ENCODE measurements at regions not wholly inside any gene's neighbourhood (a gene's known extent, or its start where the extent isn't known, plus 50 kb on each side); places are given as distances from the start of the nearest gene placed in this dataset.
"Not testable (repeated sequence)": the region's sequence is repeated elsewhere in the genome, so short reads cannot be mapped to it uniquely, and the experiment has no call there.

- no peak overlapping the region for H2BK15ac ChIP-seq (ENCODE audit: low read depth, poor library complexity, severe bottlenecking)
- H3K4me1 ChIP-seq (ENCODE audit: control insufficient read depth, insufficient read depth, low read depth, low read length): peaks cover 2% of the 10 kb centered on the region
- H3K14ac ChIP-seq (ENCODE audit: low read length in 2 of 2): no peak overlapping the region
- DNase-seq: no peak
- H3K4me2 ChIP-seq (ENCODE audit: low read length, poor library complexity, severe bottlenecking): no peak overlapping the region
- H3K9ac ChIP-seq (ENCODE audit: low read length): no peak overlapping the region
- no peak overlapping the region for H4K91ac ChIP-seq (ENCODE audit: low read length)
- no peak overlapping the region for H2AFZ ChIP-seq (ENCODE audit: low read depth, low read length)
- H3K23ac ChIP-seq (ENCODE audit: low read length in 2 of 2): no peak overlapping the region
- H4K8ac ChIP-seq (ENCODE audit: low read length): no peak overlapping the region
- H3K36me3 ChIP-seq (ENCODE audit: control insufficient read depth in 1 of 2, insufficient read depth in 2 of 2, low read depth in 1 of 2, low read length in 2 of 2): no peaks in the 10 kb centered on the region
- H3K4me3 ChIP-seq (ENCODE audit: insufficient read depth in 1 of 2, low read depth in 1 of 2, low read length in 2 of 2): no peak overlapping the region
- H2BK12ac ChIP-seq (ENCODE audit: low read length in 2 of 2): no peak overlapping the region
- H2BK120ac ChIP-seq (ENCODE audit: low read depth, low read length): no peak overlapping the region
- peaks cover 0 to 57% of the 10 kb centered on the region in 2 experiments for H3K27me3 ChIP-seq (ENCODE audit: control insufficient read depth in 1 of 2, insufficient read depth in 1 of 2, low read length in 2 of 2)
- H2BK5ac ChIP-seq (ENCODE audit: low read depth, low read length, poor library complexity, severe bottlenecking): no peak overlapping the region
- no peaks in the 10 kb centered on the region for H3K9me3 ChIP-seq (ENCODE audit: control insufficient read depth, low read length)
- WGBS: 70% methylated on average over 4 of the region's 4 CpGs
- no peaks in the 10 kb centered on the region for H3K79me1 ChIP-seq (replicated peaks; ENCODE audit: low read length, poor library complexity, severe bottlenecking)
- H3K4ac ChIP-seq (ENCODE audit: low read depth in 1 of 2, low read length in 2 of 2): no peak overlapping the region
- no peak overlapping the region for H2AK5ac ChIP-seq (ENCODE audit: low read length, severe bottlenecking)
- no peak overlapping the region for H3K27ac ChIP-seq (ENCODE audit: low read length, poor library complexity, severe bottlenecking)
- H3K18ac ChIP-seq (ENCODE audit: low read depth in 1 of 2, low read length in 2 of 2): no peak overlapping the region
These were observed 195.3 kb downstream of the OLFM1 start for GRCh38 chr9:135282808-135283207.

GRCh38 chr9:135283671-135284070 lies 195.9 kb upstream of the PPP1R26 start:
- H3K4me3 ChIP-seq (ENCODE audit: insufficient read depth in 1 of 2, low read depth in 1 of 2, low read length in 2 of 2): no peak overlapping the region
- no peak overlapping the region for H3K14ac ChIP-seq (ENCODE audit: low read length in 2 of 2)
- peaks cover 0 to 53% of the 10 kb centered on the region in 2 experiments for H3K27me3 ChIP-seq (ENCODE audit: control insufficient read depth in 1 of 2, insufficient read depth in 1 of 2, low read length in 2 of 2)
- no peak overlapping the region for H2BK120ac ChIP-seq (ENCODE audit: low read depth, low read length)
- no peak overlapping the region for H3K18ac ChIP-seq (ENCODE audit: low read depth in 1 of 2, low read length in 2 of 2)
- H3K27ac ChIP-seq (ENCODE audit: low read length, poor library complexity, severe bottlenecking): no peak overlapping the region
- no peak overlapping the region for H4K91ac ChIP-seq (ENCODE audit: low read length)
- no peaks in the 10 kb centered on the region for H3K9me3 ChIP-seq (ENCODE audit: control insufficient read depth, low read length)
- no peak overlapping the region for H2AFZ ChIP-seq (ENCODE audit: low read depth, low read length)
- no peak overlapping the region for H2BK15ac ChIP-seq (ENCODE audit: low read depth, poor library complexity, severe bottlenecking)
- DNase-seq: no peak
- H2BK5ac ChIP-seq (ENCODE audit: low read depth, low read length, poor library complexity, severe bottlenecking): no peak overlapping the region
- H3K36me3 ChIP-seq (ENCODE audit: control insufficient read depth in 1 of 2, insufficient read depth in 2 of 2, low read depth in 1 of 2, low read length in 2 of 2): no peaks in the 10 kb centered on the region
- H2BK12ac ChIP-seq (ENCODE audit: low read length in 2 of 2): no peak overlapping the region
- H3K79me1 ChIP-seq (replicated peaks; ENCODE audit: low read length, poor library complexity, severe bottlenecking): no peaks in the 10 kb centered on the region
- no peak overlapping the region for H3K23ac ChIP-seq (ENCODE audit: low read length in 2 of 2)
- no peak overlapping the region for H3K4ac ChIP-seq (ENCODE audit: low read depth in 1 of 2, low read length in 2 of 2)
- H3K4me2 ChIP-seq (ENCODE audit: low read length, poor library complexity, severe bottlenecking): no peak overlapping the region
- peaks cover 2% of the 10 kb centered on the region for H3K4me1 ChIP-seq (ENCODE audit: control insufficient read depth, insufficient read depth, low read depth, low read length)
- 74% methylated on average over 15 of the region's 15 CpGs for WGBS
- H3K9ac ChIP-seq (ENCODE audit: low read length): no peak overlapping the region
- H2AK5ac ChIP-seq (ENCODE audit: low read length, severe bottlenecking): no peak overlapping the region
- no peak overlapping the region for H4K8ac ChIP-seq (ENCODE audit: low read length)

DNA sequence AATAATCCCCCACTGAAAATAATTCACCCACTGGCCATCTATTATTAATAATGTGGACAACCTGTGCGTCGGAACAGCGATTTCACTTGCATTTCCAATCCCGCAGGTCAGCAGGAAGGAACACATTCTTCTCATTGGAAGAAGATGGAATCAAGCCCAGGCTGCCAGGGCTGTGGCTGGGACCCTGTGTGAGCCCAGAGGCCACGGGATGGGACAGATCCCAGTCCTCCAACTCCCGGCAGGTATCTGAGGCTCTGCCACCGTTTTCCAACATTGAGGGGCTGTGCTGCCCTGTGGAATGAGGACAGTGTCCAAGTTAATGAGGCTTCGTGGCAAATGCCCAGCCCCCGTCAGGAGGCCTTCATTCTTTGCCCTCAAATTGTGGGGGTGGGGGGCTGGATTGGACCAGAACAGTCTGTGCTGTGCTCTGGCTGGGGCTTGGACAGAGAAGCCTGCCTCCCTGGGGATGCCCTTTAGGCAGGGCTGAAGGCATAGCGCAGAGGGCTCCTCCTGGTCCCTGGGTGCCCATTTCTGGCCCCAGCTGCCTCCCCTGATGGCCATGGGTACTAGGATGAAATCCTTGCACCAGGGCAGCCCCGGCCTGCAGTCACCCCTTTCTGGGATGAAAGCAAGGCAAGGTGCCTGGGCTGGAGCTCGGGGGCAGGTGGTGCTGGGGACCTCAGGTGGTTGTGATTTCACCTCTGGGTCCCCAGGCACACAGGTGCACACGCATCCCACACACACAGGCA lies 195.0 kb upstream of the PPP1R26 start:
- no peak overlapping the region for H4K91ac ChIP-seq (ENCODE audit: low read length)
- WGBS: 82% methylated on average over 12 of the region's 13 CpGs
- H3K23ac ChIP-seq (ENCODE audit: low read length in 2 of 2): no peak overlapping the region
- no peak for DNase-seq
- H3K4me3 ChIP-seq (ENCODE audit: insufficient read depth in 1 of 2, low read depth in 1 of 2, low read length in 2 of 2): no peak overlapping the region
- no peak overlapping the region for H3K4ac ChIP-seq (ENCODE audit: low read depth in 1 of 2, low read length in 2 of 2)
- H2BK5ac ChIP-seq (ENCODE audit: low read depth, low read length, poor library complexity, severe bottlenecking): no peak overlapping the region
- no peak overlapping the region for H2AK5ac ChIP-seq (ENCODE audit: low read length, severe bottlenecking)
- no peak overlapping the region for H3K18ac ChIP-seq (ENCODE audit: low read depth in 1 of 2, low read length in 2 of 2)
- no peak overlapping the region for H4K8ac ChIP-seq (ENCODE audit: low read length)
- peaks cover 0 to 54% of the 10 kb centered on the region in 2 experiments for H3K27me3 ChIP-seq (ENCODE audit: control insufficient read depth in 1 of 2, insufficient read depth in 1 of 2, low read length in 2 of 2)
- no peak overlapping the region for H2BK15ac ChIP-seq (ENCODE audit: low read depth, poor library complexity, severe bottlenecking)
- H3K36me3 ChIP-seq (ENCODE audit: control insufficient read depth in 1 of 2, insufficient read depth in 2 of 2, low read depth in 1 of 2, low read length in 2 of 2): no peaks in the 10 kb centered on the region
- no peak overlapping the region for H2AFZ ChIP-seq (ENCODE audit: low read depth, low read length)
- no peaks in the 10 kb centered on the region for H3K9me3 ChIP-seq (ENCODE audit: control insufficient read depth, low read length)
- no peaks in the 10 kb centered on the region for H3K79me1 ChIP-seq (replicated peaks; ENCODE audit: low read length, poor library complexity, severe bottlenecking)
- no peak overlapping the region for H3K14ac ChIP-seq (ENCODE audit: low read length in 2 of 2)
- H3K4me2 ChIP-seq (ENCODE audit: low read length, poor library complexity, severe bottlenecking): no peak overlapping the region
- no peak overlapping the region for H2BK12ac ChIP-seq (ENCODE audit: low read length in 2 of 2)
- H2BK120ac ChIP-seq (ENCODE audit: low read depth, low read length): no peak overlapping the region
- H3K4me1 ChIP-seq (ENCODE audit: control insufficient read depth, insufficient read depth, low read depth, low read length): peaks cover 2% of the 10 kb centered on the region
- no peak overlapping the region for H3K9ac ChIP-seq (ENCODE audit: low read length)
- H3K27ac ChIP-seq (ENCODE audit: low read length, poor library complexity, severe bottlenecking): no peak overlapping the region

DNA sequence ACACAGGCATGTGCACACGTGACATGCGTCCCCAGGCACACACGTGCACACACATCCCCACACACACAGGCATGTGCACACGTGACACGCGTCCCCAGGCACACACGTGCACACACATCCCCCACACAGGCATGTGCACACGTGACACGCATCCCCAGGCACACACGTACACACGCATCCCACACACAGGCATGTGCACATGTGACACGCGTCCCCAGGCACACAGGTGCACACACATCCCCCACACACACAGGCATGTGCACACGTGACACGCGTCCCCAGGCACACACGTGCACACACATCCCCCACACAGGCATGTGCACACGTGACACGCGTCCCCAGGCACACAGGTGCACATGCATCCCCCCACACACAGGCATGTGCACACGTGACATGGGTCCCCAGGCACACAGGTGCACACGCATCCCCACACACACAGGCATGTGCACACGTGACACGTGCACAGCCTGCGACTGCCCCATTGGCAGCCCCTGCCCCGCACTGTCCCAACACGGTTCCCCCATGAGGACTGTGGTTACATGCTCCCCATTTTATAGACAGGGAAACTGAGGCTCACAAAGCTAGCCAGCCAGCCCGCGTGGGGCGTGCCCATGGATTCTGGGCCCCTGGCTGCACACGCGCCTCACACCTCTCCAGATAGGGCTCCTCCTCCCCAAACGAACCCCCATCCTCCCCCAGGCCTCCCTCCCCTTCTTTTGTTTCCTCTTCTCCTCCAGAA lies 193.2 kb upstream of the PPP1R26 start:
- H3K79me1 ChIP-seq (replicated peaks; ENCODE audit: low read length, poor library complexity, severe bottlenecking); H2AK5ac ChIP-seq (ENCODE audit: low read length, severe bottlenecking); H3K4me2 ChIP-seq (ENCODE audit: low read length, poor library complexity, severe bottlenecking); H4K91ac ChIP-seq (ENCODE audit: low read length); H2BK5ac ChIP-seq (ENCODE audit: low read depth, low read length, poor library complexity, severe bottlenecking); H2BK12ac ChIP-seq (ENCODE audit: low read length in 2 of 2); H3K9ac ChIP-seq (ENCODE audit: low read length); H4K8ac ChIP-seq (ENCODE audit: low read length); H3K4me1 ChIP-seq (ENCODE audit: control insufficient read depth, insufficient read depth, low read depth, low read length); H3K23ac ChIP-seq (ENCODE audit: low read length in 2 of 2); H3K4ac ChIP-seq (ENCODE audit: low read depth in 1 of 2, low read length in 2 of 2); H3K4me3 ChIP-seq (ENCODE audit: insufficient read depth in 1 of 2, low read depth in 1 of 2, low read length in 2 of 2); H3K27ac ChIP-seq (ENCODE audit: low read length, poor library complexity, severe bottlenecking); H2AFZ ChIP-seq (ENCODE audit: low read depth, low read length); H3K14ac ChIP-seq (ENCODE audit: low read length in 2 of 2); H3K18ac ChIP-seq (ENCODE audit: low read depth in 1 of 2, low read length in 2 of 2); H2BK15ac ChIP-seq (ENCODE audit: low read depth, poor library complexity, severe bottlenecking); H2BK120ac ChIP-seq (ENCODE audit: low read depth, low read length); H3K36me3 ChIP-seq (ENCODE audit: control insufficient read depth in 1 of 2, insufficient read depth in 2 of 2, low read depth in 1 of 2, low read length in 2 of 2); DNase-seq; H3K9me3 ChIP-seq (ENCODE audit: control insufficient read depth, low read length): not testable (repeated sequence)
- WGBS: 90% methylated on average over 33 of the region's 33 CpGs
- H3K27me3 ChIP-seq (ENCODE audit: control insufficient read depth in 1 of 2, insufficient read depth in 1 of 2, low read length in 2 of 2): peaks cover 0 to 57% of the 10 kb centered on the region in 2 experiments

All from mesenchymal stem cell (in vitro differentiated cells and primary cell).